ENCODE measurements at regions not wholly inside any gene's neighbourhood (a gene's known extent, or its start where the extent isn't known, plus 50 kb on each side); places are given as distances from the start of the nearest gene placed in this dataset.

GRCh38 chr4:23174179-23174578 lies 481.4 kb downstream of the GBA3 start:
- H2AFZ ChIP-seq (ENCODE audit: low read depth, low read length), result no peak overlapping the region
- no peaks in the 10 kb centered on the region for H3K27me3 ChIP-seq (ENCODE audit: insufficient read depth, low read length)
- H3K4me1 ChIP-seq (ENCODE audit: insufficient read depth, low read length), result no peaks in the 10 kb centered on the region
- no peaks in the 10 kb centered on the region for H3K36me3 ChIP-seq (ENCODE audit: insufficient read depth, low read length)
- no peak overlapping the region for H3K4me3 ChIP-seq (ENCODE audit: low read length)
- no peaks in the 10 kb centered on the region for H3K9me3 ChIP-seq (ENCODE audit: low read length)

- Histone ChIP-seq H3K27me3 (ENCODE audit: insufficient read depth, low read length) (no peaks in the 10 kb centered on the region), H3K4me1 (ENCODE audit: insufficient read depth, low read length) (peaks cover under 1% of the 10 kb centered on the region), H3K4me3 (ENCODE audit: low read length) (no peak overlapping the region), H3K36me3 (ENCODE audit: insufficient read depth, low read length) (no peaks in the 10 kb centered on the region), H2AFZ (ENCODE audit: low read depth, low read length) (no peak overlapping the region), H3K9me3 (ENCODE audit: low read length) (no peaks in the 10 kb centered on the region)
These were observed 479.2 kb downstream of the GBA3 start for GRCh38 chr4:23171976-23172375.

GRCh38 chr4:23169608-23170311 lies 477.0 kb downstream of the GBA3 start:
- H3K4me1 ChIP-seq (ENCODE audit: insufficient read depth, low read length), result peaks cover 14% of the 10 kb centered on the region
- H3K4me3 ChIP-seq (ENCODE audit: low read length), result no peak overlapping the region
- H2AFZ ChIP-seq (ENCODE audit: low read depth, low read length), result no peak overlapping the region
- no peaks in the 10 kb centered on the region for H3K9me3 ChIP-seq (ENCODE audit: low read length)
- no peaks in the 10 kb centered on the region for H3K27me3 ChIP-seq (ENCODE audit: insufficient read depth, low read length)
- H3K36me3 ChIP-seq (ENCODE audit: insufficient read depth, low read length), result no peaks in the 10 kb centered on the region

GRCh38 chr4:23166919-23167318 lies 474.2 kb downstream of the GBA3 start:
- H3K4me3 ChIP-seq (ENCODE audit: low read length), result peak overlapping the region; percentile 6
- no peaks in the 10 kb centered on the region for H3K27me3 ChIP-seq (ENCODE audit: insufficient read depth, low read length)
- H2AFZ ChIP-seq (ENCODE audit: low read depth, low read length), result no peak overlapping the region
- no peaks in the 10 kb centered on the region for H3K36me3 ChIP-seq (ENCODE audit: insufficient read depth, low read length)
- H3K9me3 ChIP-seq (ENCODE audit: low read length), result no peaks in the 10 kb centered on the region
- H3K4me1 ChIP-seq (ENCODE audit: insufficient read depth, low read length), result peaks cover 36% of the 10 kb centered on the region

GRCh38 chr4:23166407-23166806 lies 473.7 kb downstream of the GBA3 start:
- Histone ChIP-seq H3K4me1 (ENCODE audit: insufficient read depth, low read length) (peaks cover 40% of the 10 kb centered on the region), H3K27me3 (ENCODE audit: insufficient read depth, low read length) (no peaks in the 10 kb centered on the region), H3K9me3 (ENCODE audit: low read length) (no peaks in the 10 kb centered on the region), H3K4me3 (ENCODE audit: low read length) (peak overlapping the region; percentile 6), H2AFZ (ENCODE audit: low read depth, low read length) (no peak overlapping the region), H3K36me3 (ENCODE audit: insufficient read depth, low read length) (no peaks in the 10 kb centered on the region)

- H3K4me3 ChIP-seq (ENCODE audit: low read length), result no peak overlapping the region
- H3K36me3 ChIP-seq (ENCODE audit: insufficient read depth, low read length), result no peaks in the 10 kb centered on the region
- H3K27me3 ChIP-seq (ENCODE audit: insufficient read depth, low read length), result no peaks in the 10 kb centered on the region
- no peaks in the 10 kb centered on the region for H3K9me3 ChIP-seq (ENCODE audit: low read length)
- peaks cover 48% of the 10 kb centered on the region for H3K4me1 ChIP-seq (ENCODE audit: insufficient read depth, low read length)
- no peak overlapping the region for H2AFZ ChIP-seq (ENCODE audit: low read depth, low read length)
These were observed 472.9 kb downstream of the GBA3 start for GRCh38 chr4:23165669-23166068.

GRCh38 chr4:23163647-23164436 lies 471.1 kb downstream of the GBA3 start:
- no peaks in the 10 kb centered on the region for H3K36me3 ChIP-seq (ENCODE audit: insufficient read depth, low read length)
- H2AFZ ChIP-seq (ENCODE audit: low read depth, low read length), result no peak overlapping the region
- no peak overlapping the region for H3K4me3 ChIP-seq (ENCODE audit: low read length)
- H3K9me3 ChIP-seq (ENCODE audit: low read length), result no peaks in the 10 kb centered on the region
- H3K4me1 ChIP-seq (ENCODE audit: insufficient read depth, low read length), result peaks cover 59% of the 10 kb centered on the region
- no peaks in the 10 kb centered on the region for H3K27me3 ChIP-seq (ENCODE audit: insufficient read depth, low read length)

GRCh38 chr4:23162275-23162674 lies 469.5 kb downstream of the GBA3 start:
- H2AFZ ChIP-seq (ENCODE audit: low read depth, low read length), result no peak overlapping the region
- H3K9me3 ChIP-seq (ENCODE audit: low read length), result no peaks in the 10 kb centered on the region

GRCh38 chr4:23161787-23162186 lies 469.1 kb downstream of the GBA3 start:
- Histone ChIP-seq H3K4me3 (ENCODE audit: low read length) (no peak overlapping the region), H3K36me3 (ENCODE audit: insufficient read depth, low read length) (no peaks in the 10 kb centered on the region), H2AFZ (ENCODE audit: low read depth, low read length) (no peak overlapping the region), H3K4me1 (ENCODE audit: insufficient read depth, low read length) (peaks cover 56% of the 10 kb centered on the region), H3K9me3 (ENCODE audit: low read length) (no peaks in the 10 kb centered on the region), H3K27me3 (ENCODE audit: insufficient read depth, low read length) (no peaks in the 10 kb centered on the region)

More at GRCh38 chr4:23162275-23162674, 469.5 kb downstream of the GBA3 start:
- Histone ChIP-seq H3K4me3 (ENCODE audit: low read length) (no peak overlapping the region), H3K27me3 (ENCODE audit: insufficient read depth, low read length) (no peaks in the 10 kb centered on the region), H3K36me3 (ENCODE audit: insufficient read depth, low read length) (no peaks in the 10 kb centered on the region), H3K4me1 (ENCODE audit: insufficient read depth, low read length) (peaks cover 59% of the 10 kb centered on the region)

GRCh38 chr4:23153076-23153475 lies 460.3 kb downstream of the GBA3 start:
- no peaks in the 10 kb centered on the region for H3K36me3 ChIP-seq (ENCODE audit: insufficient read depth, low read length)
- no peaks in the 10 kb centered on the region for H3K9me3 ChIP-seq (ENCODE audit: low read length)
- H3K4me3 ChIP-seq (ENCODE audit: low read length), result no peak overlapping the region
- no peaks in the 10 kb centered on the region for H3K27me3 ChIP-seq (ENCODE audit: insufficient read depth, low read length)
- no peaks in the 10 kb centered on the region for H3K4me1 ChIP-seq (ENCODE audit: insufficient read depth, low read length)
- H2AFZ ChIP-seq (ENCODE audit: low read depth, low read length), result no peak overlapping the region

- H3K4me3 ChIP-seq (ENCODE audit: low read length), result no peak overlapping the region
- no peaks in the 10 kb centered on the region for H3K27me3 ChIP-seq (ENCODE audit: insufficient read depth, low read length)
- H2AFZ ChIP-seq (ENCODE audit: low read depth, low read length), result no peak overlapping the region
- no peaks in the 10 kb centered on the region for H3K9me3 ChIP-seq (ENCODE audit: low read length)
- no peaks in the 10 kb centered on the region for H3K4me1 ChIP-seq (ENCODE audit: insufficient read depth, low read length)
- H3K36me3 ChIP-seq (ENCODE audit: insufficient read depth, low read length), result no peaks in the 10 kb centered on the region
These were observed 457.1 kb downstream of the GBA3 start for GRCh38 chr4:23149815-23150214.

- Histone ChIP-seq H3K36me3 (ENCODE audit: insufficient read depth, low read length) (no peaks in the 10 kb centered on the region), H3K4me3 (ENCODE audit: low read length) (no peak overlapping the region), H3K4me1 (ENCODE audit: insufficient read depth, low read length) (no peaks in the 10 kb centered on the region), H3K27me3 (ENCODE audit: insufficient read depth, low read length) (no peaks in the 10 kb centered on the region), H3K9me3 (ENCODE audit: low read length) (no peaks in the 10 kb centered on the region), H2AFZ (ENCODE audit: low read depth, low read length) (no peak overlapping the region)
These were observed 452.0 kb downstream of the GBA3 start for GRCh38 chr4:23144707-23145106.

GRCh38 chr4:23135792-23136645 lies 443.3 kb downstream of the GBA3 start:
- H3K4me3 ChIP-seq (ENCODE audit: low read length), result no peak overlapping the region
- H3K4me1 ChIP-seq (ENCODE audit: insufficient read depth, low read length), result peaks cover 4% of the 10 kb centered on the region
- no peaks in the 10 kb centered on the region for H3K27me3 ChIP-seq (ENCODE audit: insufficient read depth, low read length)
- H3K9me3 ChIP-seq (ENCODE audit: low read length), result peaks cover 2% of the 10 kb centered on the region
- no peak overlapping the region for H2AFZ ChIP-seq (ENCODE audit: low read depth, low read length)
- H3K36me3 ChIP-seq (ENCODE audit: insufficient read depth, low read length), result no peaks in the 10 kb centered on the region
